ENCODE measurements at regions not wholly inside any gene's neighbourhood (a gene's known extent, or its start where the extent isn't known, plus 50 kb on each side); places are given as distances from the start of the nearest gene placed in this dataset.
A peak's percentile ranks its signal among the peaks of the same experiment; 100 is the strongest.

GRCh38 chr7:91556956-91557650 is 292.9 kb downstream of the FZD1 start:
- H3K27ac ChIP-seq (ENCODE audit: extremely low read length, insufficient read depth, low read length): no peak overlapping the region
- H3K9me3 ChIP-seq (ENCODE audit: low read length): no peaks in the 10 kb centered on the region
- H3K36me3 ChIP-seq (replicated peaks in 1 of 2; ENCODE audit: control insufficient read depth in 1 of 2, insufficient read depth in 2 of 2, low read length in 2 of 2): no peaks in the 10 kb centered on the region
- FAIRE-seq: no peak
- no peaks in the 10 kb centered on the region for H4K20me1 ChIP-seq (ENCODE audit: insufficient read depth, low read length)
- ChIA-PET CTCF (ENCODE audit: low intra/inter-chr PET ratio, low total read pairs) (no interaction called here), POLR2A (no interaction called here)
- BruUV-seq (replicated peaks): no TSS peak
- H3K4me3 ChIP-seq (replicated peaks in 1 of 3; ENCODE audit: insufficient read depth in 1 of 3, low read depth in 2 of 3, low read length in 3 of 3): no peak overlapping the region
- H3K79me2 ChIP-seq (ENCODE audit: insufficient read depth, low read length): no peaks in the 10 kb centered on the region
- no peak overlapping the region for H2AFZ ChIP-seq (ENCODE audit: low read length)
- no peaks in the 10 kb centered on the region for H3K27me3 ChIP-seq (ENCODE audit: control insufficient read depth in 1 of 2, insufficient read depth in 2 of 2, low read length in 2 of 2)
- peaks cover 32% of the 10 kb centered on the region; the same call in 1 of the 2 replicates for H3K4me1 ChIP-seq (ENCODE audit: insufficient read depth, low read length)
- H3K9ac ChIP-seq (ENCODE audit: insufficient read depth, low read depth, low read length): no peak overlapping the region
- no peak overlapping the region for H3K4me2 ChIP-seq (ENCODE audit: low read depth, low read length)
- 47% methylated on average over 7 of the region's 7 CpGs for WGBS (ENCODE audit: low lambda C conversion rate)
- no peak for TF ChIP-seq MAZ (IDR thresholded peaks at IDR 0.05; ENCODE audit: borderline replicate concordance, low read depth, low read length)
- no peak for TF ChIP-seq MAZ (CRISPR knock-in tag; IDR thresholded peaks at IDR 0.05; ENCODE audit: low read depth)
- no peak for TF ChIP-seq ZFP41 (CRISPR knock-in tag; IDR thresholded peaks at IDR 0.05; ENCODE audit: borderline replicate concordance)
- TF ChIP-seq, protein P1, sequence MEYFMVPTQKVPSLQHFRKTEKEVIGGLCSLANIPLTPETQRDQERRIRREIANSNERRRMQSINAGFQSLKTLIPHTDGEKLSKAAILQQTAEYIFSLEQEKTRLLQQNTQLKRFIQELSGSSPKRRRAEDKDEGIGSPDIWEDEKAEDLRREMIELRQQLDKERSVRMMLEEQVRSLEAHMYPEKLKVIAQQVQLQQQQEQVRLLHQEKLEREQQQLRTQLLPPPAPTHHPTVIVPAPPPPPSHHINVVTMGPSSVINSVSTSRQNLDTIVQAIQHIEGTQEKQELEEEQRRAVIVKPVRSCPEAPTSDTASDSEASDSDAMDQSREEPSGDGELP (IDR thresholded peaks at IDR 0.05; ENCODE audit: borderline replicate concordance, low read depth): no peak
- no peak for TF ChIP-seq SNAI1 (CRISPR knock-in tag; IDR thresholded peaks at IDR 0.05; ENCODE audit: borderline replicate concordance)
- no peak for ATAC-seq
- intact Hi-C loops (cut with micrococcal nuclease; ENCODE audit: unreplicated experiment): no loop called here
- in situ Hi-C loops (cut with HindIII; ENCODE audit: extremely low pct_ligation_motif_present, low pct_unique_long_range_greater_than_20kb): no loop called here
- no peak for DNase-seq (ENCODE audit: low spot score)

- no peaks in the 10 kb centered on the region for H3K36me3 ChIP-seq (replicated peaks in 1 of 2; ENCODE audit: control insufficient read depth in 1 of 2, insufficient read depth in 2 of 2, low read length in 2 of 2)
- ChIA-PET POLR2A (no interaction called here), CTCF (ENCODE audit: low intra/inter-chr PET ratio, low total read pairs) (no interaction called here)
- H3K9me3 ChIP-seq (ENCODE audit: low read length): no peaks in the 10 kb centered on the region
- no peak overlapping the region for H3K4me3 ChIP-seq (replicated peaks in 1 of 3; ENCODE audit: insufficient read depth in 1 of 3, low read depth in 2 of 3, low read length in 3 of 3)
- WGBS (ENCODE audit: low lambda C conversion rate): 20% methylated on average over 8 of the region's 8 CpGs
- H3K27me3 ChIP-seq (ENCODE audit: control insufficient read depth in 1 of 2, insufficient read depth in 2 of 2, low read length in 2 of 2): no peaks in the 10 kb centered on the region
- peaks cover 32% of the 10 kb centered on the region; the same call in 1 of the 2 replicates for H3K4me1 ChIP-seq (ENCODE audit: insufficient read depth, low read length)
- in situ Hi-C loops (cut with HindIII; ENCODE audit: extremely low pct_ligation_motif_present, low pct_unique_long_range_greater_than_20kb) (no loop called here), intact Hi-C loops (cut with micrococcal nuclease; ENCODE audit: unreplicated experiment) (no loop called here)
- H3K79me2 ChIP-seq (ENCODE audit: insufficient read depth, low read length): no peaks in the 10 kb centered on the region
- FAIRE-seq: no peak
- H4K20me1 ChIP-seq (ENCODE audit: insufficient read depth, low read length): no peaks in the 10 kb centered on the region
- BruUV-seq (replicated peaks): no TSS peak
- no peak overlapping the region for H3K27ac ChIP-seq (ENCODE audit: extremely low read length, insufficient read depth, low read length)
- peak; percentile 27 for DNase-seq (ENCODE audit: low spot score)
- no peak for ATAC-seq
- no peak overlapping the region for H3K9ac ChIP-seq (ENCODE audit: insufficient read depth, low read depth, low read length)
- no peak overlapping the region for H2AFZ ChIP-seq (ENCODE audit: low read length)
- no peak overlapping the region for H3K4me2 ChIP-seq (ENCODE audit: low read depth, low read length)
- TF ChIP-seq, protein P2, sequence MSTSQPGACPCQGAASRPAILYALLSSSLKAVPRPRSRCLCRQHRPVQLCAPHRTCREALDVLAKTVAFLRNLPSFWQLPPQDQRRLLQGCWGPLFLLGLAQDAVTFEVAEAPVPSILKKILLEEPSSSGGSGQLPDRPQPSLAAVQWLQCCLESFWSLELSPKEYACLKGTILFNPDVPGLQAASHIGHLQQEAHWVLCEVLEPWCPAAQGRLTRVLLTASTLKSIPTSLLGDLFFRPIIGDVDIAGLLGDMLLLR (CRISPR knock-in tag; IDR thresholded peaks at IDR 0.05): no peak
- peak; percentile 24; the same call in 1 of the 2 replicates for TF ChIP-seq FOSL2 (CRISPR knock-in tag; IDR thresholded peaks at IDR 0.05)
Measured at GRCh38 chr7:91557789-91558404, 293.7 kb downstream of the FZD1 start.

Data from HepG2 (cell line).